HG03280 (cell line): ENCODE measurements at regions not wholly inside any gene's neighbourhood (a gene's known extent, or its start where the extent isn't known, plus 50 kb on each side); places are given as distances from the start of the nearest gene placed in this dataset.
A peak's percentile ranks its signal among the peaks of the same experiment; 100 is the strongest.

Source experiments
- ATAC-seq: cut with Tn5 transposase; IDR thresholded peaks from one replicate; pipeline ENCODE4 v1.9.1; 2021; ENCODE audit warnings: mild to moderate bottlenecking, moderate library complexity; ENCODE audit not compliant: unreplicated experiment

DNA sequence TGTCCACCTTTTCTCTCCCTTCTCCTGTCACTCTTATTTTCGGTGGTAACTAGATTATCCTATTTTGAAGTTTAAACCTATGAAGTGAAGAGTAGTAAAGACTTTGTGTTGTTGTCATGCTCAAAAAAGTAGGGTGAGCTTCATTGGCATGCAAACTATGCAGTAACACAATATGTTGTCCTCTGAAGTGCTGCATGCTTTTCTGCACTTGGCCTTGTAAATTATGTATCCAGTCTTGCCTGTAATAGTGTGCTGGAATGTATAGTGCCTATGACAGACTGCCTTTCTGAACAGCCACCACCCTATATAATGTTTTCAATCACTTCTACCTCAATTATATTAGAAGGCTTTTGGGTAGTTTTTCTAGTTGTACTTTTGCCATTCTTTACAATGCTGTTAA is 1198.2 kb upstream of the PCDH20 start:
- no peak for ATAC-seq

DNA sequence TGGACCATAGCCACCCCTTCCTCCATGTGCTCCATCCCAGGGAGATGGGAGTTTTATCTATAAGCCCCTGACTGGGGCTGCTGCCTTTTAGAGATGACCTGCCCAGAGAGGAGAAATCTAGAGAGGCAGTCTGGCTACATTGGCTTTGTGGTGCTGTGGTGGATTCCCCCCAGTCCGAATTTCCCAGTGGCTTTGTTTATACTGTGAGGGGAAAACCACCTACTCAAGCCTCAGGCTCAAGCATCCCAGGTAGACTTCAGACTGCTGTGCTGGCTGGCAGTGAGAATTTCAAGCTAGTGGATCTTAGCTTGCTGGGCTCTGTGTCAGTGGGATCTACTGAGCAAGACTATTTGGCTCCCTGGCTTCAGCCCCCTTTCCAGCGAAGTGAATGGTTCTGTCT is 1195.7 kb upstream of the PCDH20 start:
- no peak for ATAC-seq

DNA sequence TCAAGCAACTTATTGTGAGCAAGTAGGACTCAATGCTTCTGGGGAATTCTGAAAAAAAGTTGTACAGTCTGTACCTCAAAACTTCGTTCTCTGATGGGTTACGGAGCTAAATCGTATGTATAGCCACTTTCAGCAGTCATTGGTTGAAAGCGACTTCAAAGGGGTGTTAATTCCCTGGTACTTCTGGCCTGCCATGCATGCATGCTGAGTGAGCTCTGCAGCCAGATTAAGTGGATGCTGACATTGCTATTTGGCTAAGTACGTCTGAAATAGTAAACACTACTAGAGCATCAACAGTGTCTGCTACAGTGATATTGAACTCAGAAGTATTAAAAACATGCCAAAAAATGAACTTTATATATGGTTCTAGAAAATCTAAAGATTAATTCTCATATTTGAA is 1183.1 kb upstream of the PCDH20 start:
- no peak for ATAC-seq

GRCh38 chr13:62595976-62596375 is 1180.3 kb upstream of the PCDH20 start:
- no peak for ATAC-seq

DNA sequence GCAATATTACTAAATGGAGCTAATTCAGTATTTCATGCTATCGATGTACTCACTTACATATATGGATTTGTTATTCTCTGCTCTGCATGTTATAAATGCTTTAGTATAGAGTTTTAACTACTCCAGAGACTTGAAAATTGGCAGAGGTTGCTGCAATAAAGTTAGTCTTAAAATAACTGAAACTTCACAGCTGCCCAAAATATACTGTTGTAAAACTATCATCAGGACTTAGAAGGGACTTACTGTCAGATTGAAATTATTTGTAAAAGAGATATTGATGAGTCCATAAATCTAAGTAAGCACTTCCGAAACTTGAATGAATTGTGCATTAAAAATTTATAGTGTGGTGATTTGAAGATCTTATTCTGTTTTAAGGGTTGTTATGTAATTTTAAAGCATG is 1178.2 kb upstream of the PCDH20 start:
- ATAC-seq: no peak

GRCh38 chr13:62583466-62583865 is 1167.8 kb upstream of the PCDH20 start:
- ATAC-seq: no peak

DNA sequence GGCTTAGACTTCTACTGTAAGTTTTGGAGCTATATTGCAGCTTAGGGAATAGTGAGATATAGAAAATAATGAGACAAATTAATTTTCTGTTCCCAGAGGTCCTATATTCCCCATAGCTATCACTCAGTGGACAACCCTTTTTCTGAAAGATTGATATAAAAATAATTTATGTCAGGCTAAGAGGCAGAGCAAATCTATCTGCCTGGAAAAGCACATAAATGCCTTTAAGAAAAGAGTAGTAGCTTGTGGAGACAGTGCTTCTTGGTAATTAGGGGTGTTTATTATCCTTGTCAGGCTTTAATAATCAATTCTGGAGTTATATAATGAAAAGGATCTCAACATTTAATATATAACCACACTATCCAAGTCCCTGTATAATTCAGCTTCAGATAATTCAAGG is 1162.8 kb upstream of the PCDH20 start:
- ATAC-seq: no peak

GRCh38 chr13:62564770-62565169 is 1149.1 kb upstream of the PCDH20 start:
- no peak for ATAC-seq

GRCh38 chr13:62563251-62563650 is 1147.6 kb upstream of the PCDH20 start:
- ATAC-seq: no peak

GRCh38 chr13:62556978-62557377 is 1141.3 kb upstream of the PCDH20 start:
- no peak for ATAC-seq

GRCh38 chr13:62551588-62551987 is 1135.9 kb upstream of the PCDH20 start:
- ATAC-seq: no peak

DNA sequence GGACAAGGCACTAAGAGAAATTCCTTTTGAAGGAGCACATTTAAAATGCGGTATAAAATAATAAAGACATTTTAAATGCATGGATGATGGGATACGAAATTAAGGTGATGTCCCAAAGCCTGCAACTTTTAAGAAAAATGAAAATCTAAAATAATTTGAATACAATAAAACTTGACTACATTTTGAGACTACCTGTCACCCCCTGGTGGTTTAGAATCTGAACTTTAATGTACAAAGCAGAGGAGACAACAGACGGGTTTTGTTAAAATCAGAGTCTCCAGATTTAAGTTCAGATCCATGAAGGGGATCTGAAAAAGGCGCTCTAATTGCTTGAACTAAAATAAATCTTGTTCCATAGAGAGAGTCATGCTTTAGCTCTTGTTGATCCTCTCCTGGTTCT is 1129.3 kb upstream of the PCDH20 start:
- no peak for ATAC-seq

DNA sequence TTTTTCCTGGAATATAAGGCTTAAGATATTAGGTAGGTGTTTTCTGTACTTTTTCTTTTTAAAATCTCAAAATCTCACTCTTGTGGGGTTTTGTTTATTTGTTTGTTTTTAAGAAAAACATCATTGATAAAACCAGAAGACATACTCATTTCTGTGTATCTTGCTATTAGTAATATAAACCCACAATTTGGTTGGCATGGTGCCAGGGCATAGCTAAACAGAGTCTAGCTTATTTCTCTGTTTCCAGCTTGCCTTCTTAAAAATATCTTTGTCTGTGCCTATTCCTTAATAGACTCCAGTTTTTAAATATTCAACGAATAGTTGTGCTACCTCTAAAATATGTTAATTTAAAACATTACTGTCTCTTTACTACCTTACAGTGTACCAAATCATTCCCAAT is 1121.9 kb upstream of the PCDH20 start:
- no peak for ATAC-seq

GRCh38 chr13:62525652-62526051 is 1110.0 kb upstream of the PCDH20 start:
- ATAC-seq: no peak

DNA sequence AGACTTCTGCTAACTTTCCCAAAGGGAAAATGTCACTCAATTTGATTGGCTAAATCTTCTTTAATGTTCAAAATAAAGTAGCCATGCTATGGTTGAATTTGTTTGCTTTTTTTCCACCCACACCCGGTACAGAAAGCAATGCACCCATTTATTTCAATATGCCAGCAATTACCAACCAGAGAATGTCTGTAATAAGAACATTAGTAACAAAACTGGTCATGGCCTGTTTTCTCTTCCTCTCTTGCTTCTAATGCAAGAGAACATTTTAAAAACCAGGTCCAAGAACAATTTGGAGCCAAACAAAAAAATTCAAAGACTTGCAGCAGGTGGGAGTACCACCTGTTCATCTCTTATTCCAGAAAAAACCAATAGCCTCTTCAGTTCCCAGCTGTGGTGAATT is 1108.8 kb upstream of the PCDH20 start:
- peak; percentile 44 for ATAC-seq

- ATAC-seq: peak; percentile 73
Measured at GRCh38 chr13:62524061-62524460, 1108.4 kb upstream of the PCDH20 start.

DNA sequence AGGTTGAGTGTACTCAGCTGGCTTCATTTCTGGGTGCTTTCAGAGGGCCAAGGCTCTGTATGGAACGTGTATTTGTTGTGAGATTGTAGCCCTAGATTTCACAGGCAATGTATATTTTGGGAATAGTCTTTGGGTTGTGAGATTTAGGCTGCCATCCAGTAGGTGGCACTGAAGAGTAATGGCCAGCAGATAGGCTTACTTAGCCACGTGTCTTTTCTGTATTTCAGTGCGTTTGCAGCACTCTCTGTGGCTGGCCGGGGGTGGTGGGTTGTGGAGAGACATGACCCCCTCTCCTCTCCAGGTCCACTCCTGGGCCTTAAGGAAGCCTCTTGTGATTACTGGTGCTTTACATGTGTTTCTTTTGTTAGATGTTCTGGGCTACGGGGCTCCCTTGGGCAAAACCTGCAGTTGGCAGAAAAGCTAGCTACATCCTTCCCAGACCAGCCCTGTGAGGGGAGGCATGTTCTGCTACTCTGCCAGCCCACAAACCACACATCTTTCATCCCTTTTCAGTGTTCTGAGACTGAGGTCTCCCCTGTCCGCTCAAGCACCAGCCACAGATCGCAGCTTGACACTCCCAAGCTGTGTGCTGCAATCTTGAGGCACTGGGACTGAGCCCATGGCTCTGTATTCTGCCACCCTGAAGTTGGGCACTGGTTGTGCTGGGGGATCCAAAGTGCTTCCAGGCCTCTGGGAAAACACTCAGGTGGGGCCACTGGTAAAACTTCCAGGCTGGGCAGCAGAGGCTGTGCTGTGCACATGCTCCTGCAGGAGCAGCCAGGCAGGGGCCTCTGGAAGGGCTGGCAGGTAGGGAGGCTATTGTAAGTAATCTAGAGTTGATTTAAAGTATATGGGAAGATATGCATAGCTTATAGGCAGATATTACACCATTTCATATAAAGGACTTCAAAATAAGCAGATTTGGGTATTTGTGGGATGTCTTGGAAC is 1096.8 kb upstream of the PCDH20 start:
- ATAC-seq: peak; percentile 95

DNA sequence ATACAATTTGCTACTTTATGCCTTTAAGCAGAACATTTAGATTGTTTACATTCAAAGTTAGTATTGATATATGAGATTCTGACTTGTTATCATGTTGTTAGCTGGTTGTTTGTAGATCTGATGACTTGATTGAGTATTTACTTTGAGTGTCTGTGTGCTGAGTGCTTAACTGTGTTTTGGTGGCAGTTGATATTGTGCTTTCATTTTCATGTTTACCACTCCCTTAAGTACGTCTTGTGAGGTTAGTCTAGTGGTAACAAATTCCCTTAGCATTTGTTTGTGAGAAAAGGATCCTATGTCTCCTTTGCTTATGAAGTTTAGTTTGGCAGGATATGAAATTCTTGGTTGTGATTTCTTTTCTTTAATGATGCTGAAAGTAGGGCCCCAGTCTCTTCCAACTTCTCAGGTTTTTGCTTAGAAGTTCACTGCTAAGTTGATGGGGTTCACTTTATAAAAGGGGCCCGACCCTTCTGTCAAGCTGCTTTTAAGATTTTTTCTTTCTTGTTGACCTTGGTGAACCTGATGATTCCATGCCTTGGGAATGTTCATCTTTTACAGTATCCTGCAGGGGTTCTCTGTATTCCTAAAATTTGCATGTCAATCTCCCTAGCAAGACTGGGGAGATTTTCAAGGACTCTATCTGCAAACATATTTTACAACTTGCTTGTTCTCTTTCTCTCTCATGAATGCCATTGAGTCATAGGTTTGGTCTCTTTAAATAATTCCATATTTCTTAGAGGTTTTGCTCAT is 1095.4 kb upstream of the PCDH20 start:
- ATAC-seq: no peak

GRCh38 chr13:62502588-62502987 is 1086.9 kb upstream of the PCDH20 start:
- no peak for ATAC-seq

- ATAC-seq: no peak
Measured at GRCh38 chr13:62489731-62490130, 1074.1 kb upstream of the PCDH20 start.

GRCh38 chr13:62483774-62484173 is 1068.1 kb upstream of the PCDH20 start:
- no peak for ATAC-seq

DNA sequence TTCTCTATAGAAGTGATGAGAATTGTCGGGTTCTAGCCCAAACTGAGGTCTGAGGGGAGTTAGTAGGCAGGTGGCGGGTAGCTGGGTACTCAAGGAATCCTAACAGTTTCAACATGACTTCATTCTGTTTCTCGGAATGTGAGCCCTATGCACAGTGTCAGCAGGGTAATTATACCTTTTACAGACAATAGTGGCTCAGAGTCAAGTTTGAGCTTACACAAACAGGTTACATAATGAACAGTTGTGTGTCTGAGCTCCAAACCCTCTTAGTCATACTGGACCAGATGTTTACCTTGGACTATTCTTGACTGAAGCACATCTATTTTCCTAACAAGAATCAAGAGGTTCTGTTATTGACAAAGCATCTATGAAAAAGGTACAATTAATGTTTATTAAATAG is 1066.7 kb upstream of the PCDH20 start:
- no peak for ATAC-seq
